H1 (cell line): ENCODE measurements at regions not wholly inside any gene's neighbourhood (a gene's known extent, or its start where the extent isn't known, plus 50 kb on each side); places are given as distances from the start of the nearest gene placed in this dataset.

Experiments used
- CTCF ChIA-PET: fragments of 300-600 bp; sonication (Branson Sonifier 250); formaldehyde crosslinking; loops from one replicate; lab custom pipeline; 2021; ENCODE audit not compliant: partially characterized antibody; lab: Charles Lee
- POLR2A ChIA-PET: fragments of 300-600 bp; sonication (Branson Sonifier 250); formaldehyde crosslinking; loops from one replicate; lab custom pipeline; 2021; ENCODE audit warnings: inconsistent platforms; ENCODE audit not compliant: partially characterized antibody; lab: Charles Lee
- DNase-seq, 2 experiments: peaks; one replicate each; pipeline versions ENCODE4 v3.0.0 to v3.0.0-alpha.2; 2010 to 2022; ENCODE audit warnings: low spot score in 2 of 2, low read depth in 1 of 2, mixed read lengths in 1 of 2
- FAIRE-seq: peaks from 2 replicates; lab custom pipeline; 2011; peaks lifted over from hg19 to GRCh38; lab: Jason Lieb, UNC
- H2AFZ ChIP-seq: 2 replicates; pipeline ENCODE4 v1.8.1; 2012; ENCODE audit warnings: low read length, inconsistent platforms
- H2AK5ac ChIP-seq: 2 replicates; pipeline ENCODE4 v1.6.1; 2013; ENCODE audit warnings: low read depth, low read length
- H2BK120ac ChIP-seq: replicated peaks from 2 replicates; pipeline ENCODE3; 2013; ENCODE audit warnings: low read depth, low read length, inconsistent platforms
- H2BK12ac ChIP-seq: 2 replicates; pipeline ENCODE4 v1.6.1; 2013; ENCODE audit warnings: low read depth, low read length
- H2BK15ac ChIP-seq: 2 replicates; pipeline ENCODE4 v1.6.1; 2013; ENCODE audit warnings: low read length
- H2BK20ac ChIP-seq: 2 replicates; pipeline ENCODE4 v1.6.1; 2013; ENCODE audit warnings: low read length
- H2BK5ac ChIP-seq: 2 replicates; pipeline ENCODE4 v1.6.1; 2013; ENCODE audit warnings: low read depth, low read length
- H3K14ac ChIP-seq: 2 replicates; pipeline ENCODE4 v1.6.1; 2013; ENCODE audit warnings: inconsistent platforms; ENCODE audit not compliant: insufficient read length
- H3K18ac ChIP-seq: 2 replicates; pipeline ENCODE4 v1.6.1; 2013; ENCODE audit warnings: low read length; ENCODE audit errors: extremely low read depth
- H3K23ac ChIP-seq: 2 replicates; pipeline ENCODE4 v1.6.1; 2013; ENCODE audit warnings: inconsistent platforms; ENCODE audit not compliant: insufficient read length
- H3K23me2 ChIP-seq: 2 replicates; pipeline ENCODE4 v1.6.1; 2013; ENCODE audit warnings: low read depth, low read length
- H3K27ac ChIP-seq: 2 replicates; pipeline ENCODE4 v1.6.1; 2011; ENCODE audit warnings: low read depth, low read length, inconsistent platforms
- H3K27me3 ChIP-seq, 4 experiments: replicated peaks in 1 of 4; 1 replicate in 1 of 4; 2 replicates in 3 of 4; pipeline versions ENCODE4 v1.6.1 to v1.8.1; 2011 to 2013; ENCODE audit warnings: low read length in 3 of 4, mild to moderate bottlenecking in 3 of 4, inconsistent platforms in 2 of 4, mixed read lengths in 2 of 4, moderate library complexity in 1 of 4; ENCODE audit not compliant: control insufficient read depth in 3 of 4, insufficient read depth in 3 of 4; ENCODE audit errors: extremely low read depth in 1 of 4
- H3K36me3 ChIP-seq, 4 experiments: 2 replicates each; pipeline versions ENCODE4 v1.6.1 to v1.8.1; 2011 to 2013; ENCODE audit warnings: mild to moderate bottlenecking in 4 of 4, low read length in 3 of 4, moderate library complexity in 2 of 4, control low read depth in 1 of 4, inconsistent platforms in 1 of 4; ENCODE audit not compliant: insufficient read depth in 4 of 4, control insufficient read depth in 2 of 4
- H3K4ac ChIP-seq: replicated peaks from 2 replicates; pipeline ENCODE3; 2013; ENCODE audit warnings: low read length, low read depth, mixed read lengths, inconsistent platforms; ENCODE audit not compliant: insufficient read length
- H3K4me1 ChIP-seq, 4 experiments: replicated peaks in 1 of 4; 1 replicate in 1 of 4; 2 replicates in 3 of 4; pipeline versions ENCODE4 v1.6.1 to v1.8.1; 2011 to 2013; ENCODE audit warnings: low read length in 3 of 4, inconsistent platforms in 2 of 4, mixed read lengths in 1 of 4; ENCODE audit not compliant: insufficient read depth in 4 of 4, control insufficient read depth in 3 of 4
- H3K4me2 ChIP-seq, 2 experiments: 2 replicates each; pipeline versions ENCODE4 v1.6.1 to v1.8.1; 2011 to 2013; ENCODE audit warnings: low read depth in 2 of 2, low read length in 2 of 2, control low read depth in 1 of 2, inconsistent platforms in 1 of 2, mild to moderate bottlenecking in 1 of 2; ENCODE audit not compliant: insufficient read depth in 1 of 2
- H3K4me3 ChIP-seq, 4 experiments: fragments of 200-600, 300-600 bp in 1 of 4; sonication (generic), shearing (Covaris generic), sonication (Bioruptor Twin) in 1 of 4; 2 replicates each; pipeline versions ENCODE4 v1.5.1 to v1.8.1; 2011 to 2016; ENCODE audit warnings: low read length in 4 of 4, low read depth in 3 of 4, control low read depth in 2 of 4, inconsistent platforms in 2 of 4, mild to moderate bottlenecking in 2 of 4, mixed read lengths in 1 of 4, moderate library complexity in 1 of 4; ENCODE audit not compliant: insufficient read depth in 2 of 4; ENCODE audit errors: extremely low read depth in 1 of 4
- H3K56ac ChIP-seq: replicated peaks from 2 replicates; pipeline ENCODE3; 2013; ENCODE audit warnings: low read depth, mild to moderate bottlenecking, mixed read lengths, low read length, inconsistent platforms; ENCODE audit not compliant: insufficient read length
- H3K79me1 ChIP-seq: 2 replicates; pipeline ENCODE4 v1.6.1; 2013; ENCODE audit warnings: low read depth, low read length, control low read depth
- H3K79me2 ChIP-seq, 2 experiments: 2 replicates each; pipeline versions ENCODE4 v1.6.1 to v1.8.1; 2012 to 2013; ENCODE audit warnings: low read length in 2 of 2, mild to moderate bottlenecking in 2 of 2, inconsistent platforms in 1 of 2; ENCODE audit not compliant: insufficient read depth in 2 of 2, control insufficient read depth in 1 of 2
- H3K9ac ChIP-seq, 4 experiments: replicated peaks in 1 of 4; 1 replicate in 1 of 4; 2 replicates in 3 of 4; pipeline versions ENCODE4 v1.6.1 to v1.8.1; 2011 to 2013; ENCODE audit warnings: low read depth in 3 of 4, low read length in 3 of 4, control low read depth in 2 of 4, mild to moderate bottlenecking in 2 of 4, moderate library complexity in 2 of 4, inconsistent platforms in 1 of 4; ENCODE audit errors: extremely low read depth in 1 of 4
- H3K9me3 ChIP-seq, 2 experiments: 2 replicates each; pipeline versions ENCODE4 v1.6.1 to v1.8.1; 2012 to 2013; ENCODE audit warnings: mild to moderate bottlenecking in 2 of 2, moderate library complexity in 2 of 2, control low read depth in 1 of 2, inconsistent platforms in 1 of 2, low read depth in 1 of 2, low read length in 1 of 2, mixed read lengths in 1 of 2; ENCODE audit not compliant: insufficient read depth in 2 of 2
- H4K20me1 ChIP-seq, 2 experiments: replicated peaks in 1 of 2; 2 replicates each; pipeline versions ENCODE3 to v1.8.1; 2011 to 2013; ENCODE audit warnings: inconsistent platforms in 2 of 2, low read length in 2 of 2, mild to moderate bottlenecking in 1 of 2; ENCODE audit not compliant: insufficient read depth in 2 of 2, control insufficient read depth in 1 of 2
- H4K5ac ChIP-seq: 2 replicates; pipeline ENCODE4 v1.6.1; 2013; ENCODE audit warnings: low read length, low read depth, mixed read lengths, inconsistent platforms; ENCODE audit not compliant: insufficient read length
- H4K8ac ChIP-seq: 2 replicates; pipeline ENCODE4 v1.8.0; 2013; ENCODE audit warnings: mild to moderate bottlenecking, moderate library complexity, low read length, inconsistent platforms; ENCODE audit not compliant: insufficient read depth; ENCODE audit errors: extremely low read depth
- H4K91ac ChIP-seq: replicated peaks from 2 replicates; pipeline ENCODE3; 2013; ENCODE audit warnings: low read length, mixed read lengths, inconsistent platforms; ENCODE audit not compliant: insufficient read length
- BRCA1 ChIP-seq: IDR thresholded peaks from 2 replicates; pipeline ENCODE4 v1.6.1; 2012; ENCODE audit warnings: low read depth, low read length, improper control_type of control experiment
- CBX8 ChIP-seq: fragments of 300-800, 300-1000 bp; sonication (generic); IDR thresholded peaks from 2 replicates; pipeline ENCODE4 v1.7.1; 2016; ENCODE audit warnings: low read depth, low read length, borderline replicate concordance
- CTBP2 ChIP-seq: IDR thresholded peaks from 2 replicates; pipeline ENCODE4 v1.7.0; 2011; ENCODE audit warnings: borderline replicate concordance, mild to moderate bottlenecking, moderate library complexity, mixed read lengths, low read length; ENCODE audit not compliant: insufficient read depth, insufficient read length
- GTF2F1 ChIP-seq: IDR thresholded peaks from 2 replicates; pipeline ENCODE4 v1.6.1; 2012; ENCODE audit warnings: low read depth, low read length, improper control_type of control experiment, borderline replicate concordance
- JUN ChIP-seq: IDR thresholded peaks from 2 replicates; pipeline ENCODE4 v1.6.1; 2011; ENCODE audit warnings: low read depth, mild to moderate bottlenecking, improper control_type of control experiment, low read length
- RBBP5 ChIP-seq: IDR thresholded peaks from 2 replicates; pipeline ENCODE4 v1.7.1; 2012; ENCODE audit warnings: low read depth, mild to moderate bottlenecking, inconsistent platforms, low read length, moderate library complexity, borderline replicate concordance
- RNF2 ChIP-seq: fragments of 200-900, 300-1000 bp; sonication (generic); IDR thresholded peaks from 2 replicates; pipeline ENCODE4 v1.7.1; 2016; ENCODE audit warnings: borderline replicate concordance, low read depth, mild to moderate bottlenecking, antibody characterized with exemption, low read length; ENCODE audit not compliant: poor library complexity, severe bottlenecking; ENCODE audit errors: missing control alignments
- SIN3A ChIP-seq, 2 experiments: IDR thresholded peaks in 1 of 2; conservative IDR thresholded peaks in 1 of 2; 2 replicates each; pipeline ENCODE4 v1.6.1; 2011 to 2012; ENCODE audit warnings: low read length in 2 of 2, improper control_type of control experiment in 1 of 2, low read depth in 1 of 2, mild to moderate bottlenecking in 1 of 2
- TAF7 ChIP-seq: optimal IDR thresholded peaks from 2 replicates; pipeline ENCODE3; 2011; ENCODE audit warnings: low read depth, mild to moderate bottlenecking, inconsistent platforms, low read length, moderate library complexity, borderline replicate concordance
- USF2 ChIP-seq: IDR thresholded peaks from 2 replicates; pipeline ENCODE4 v1.6.1; 2011; ENCODE audit warnings: low read length, improper control_type of control experiment
- ZNF274 ChIP-seq: IDR thresholded peaks from 2 replicates; pipeline ENCODE4 v1.7.0; 2012; ENCODE audit warnings: low read length, borderline replicate concordance; ENCODE audit errors: extremely low read depth
- WGBS, 2 experiments: shearing (Covaris generic) in 1 of 2; methylation state at CpG; one replicate each; pipeline versions ENCODE4 v1.1.6 to v1.1.7; 2013 to 2015; ENCODE audit warnings: low lambda C conversion rate in 2 of 2, mixed read lengths in 2 of 2, inconsistent platforms in 1 of 2, low coverage in 1 of 2, missing lambda C conversion rate in 1 of 2; ENCODE audit not compliant: insufficient replicate concordance in 2 of 2, insufficient coverage in 1 of 2, insufficient read length in 1 of 2; ENCODE audit errors: extremely low coverage in 1 of 2, missing lambda C conversion rate in 1 of 2; 5-methylcytosine and 5-hydroxymethylcytosine counted together
- TF ChIP-seq, protein P1 (sequence below): IDR thresholded peaks from 2 replicates; pipeline ENCODE4 v1.6.1; 2012; ENCODE audit warnings: inconsistent platforms

DNA sequence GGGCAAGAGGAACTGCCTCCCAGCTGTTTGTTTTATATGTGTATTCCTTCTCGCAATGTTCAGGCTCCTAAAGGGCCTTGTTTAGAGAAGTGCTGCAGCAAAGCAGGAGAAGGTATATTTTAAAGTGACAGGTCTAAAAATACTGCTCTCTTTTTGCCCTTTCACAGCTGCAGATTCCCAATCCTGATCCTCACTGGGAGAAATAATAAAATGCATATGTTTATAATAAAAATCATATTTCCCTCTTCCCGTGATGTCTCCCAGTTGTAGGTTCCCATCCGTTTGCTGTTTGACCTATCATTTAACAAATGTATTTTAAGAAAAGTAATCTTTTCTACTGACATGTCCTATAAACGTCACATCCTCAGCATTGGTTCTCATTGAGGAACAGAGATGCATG, 62.7 kb upstream of the GPC4 start:
- 89% methylated on average over 4 of the region's 4 CpGs; no CpG with 5 or more reads in 1 of the 2 experiments for WGBS, 2 experiments
- H3K4me1 ChIP-seq = no peaks in the 10 kb centered on the region
- TF ChIP-seq CTBP2 (no peak), GTF2F1 (no peak), BRCA1 (no peak), RBBP5 (no peak), SIN3A (conservative IDR thresholded peaks at IDR 0.05 in 1 of 2, IDR thresholded peaks at IDR 0.05 in 1 of 2; ENCODE audit: low read depth in 1 of 2, low read length in 2 of 2) (no peak), TAF7 (no peak), CBX8 (no peak), RNF2 (no peak), USF2 (no peak), ZNF274 (no peak), JUN (no peak)
- TF ChIP-seq, protein P1, sequence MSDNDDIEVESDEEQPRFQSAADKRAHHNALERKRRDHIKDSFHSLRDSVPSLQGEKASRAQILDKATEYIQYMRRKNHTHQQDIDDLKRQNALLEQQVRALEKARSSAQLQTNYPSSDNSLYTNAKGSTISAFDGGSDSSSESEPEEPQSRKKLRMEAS = no peak

More for the DNA sequence above, 62.7 kb upstream of the GPC4 start:
- Histone ChIP-seq H4K8ac (no peak overlapping the region), H3K56ac (no peak overlapping the region), H2BK120ac (no peak overlapping the region), H3K9me3 (no peaks in the 10 kb centered on the region), H3K14ac (no peak overlapping the region), H3K79me2 (no peaks in the 10 kb centered on the region), H2AFZ (no peak overlapping the region), H3K27me3 (no peaks in the 10 kb centered on the region), H2BK20ac (no peak overlapping the region), H3K36me3 (no peaks in the 10 kb centered on the region), H2BK12ac (no peak overlapping the region), H3K4me3 (no peak overlapping the region), H4K5ac (no peak overlapping the region), H2AK5ac (no peak overlapping the region), H3K79me1 (no peaks in the 10 kb centered on the region), H2BK15ac (no peak overlapping the region), H4K20me1 (no peaks in the 10 kb centered on the region), H2BK5ac (no peak overlapping the region), H3K9ac (no peak overlapping the region), H4K91ac (no peak overlapping the region), H3K27ac (no peak overlapping the region), H3K4ac (no peak overlapping the region), H3K4me2 (no peak overlapping the region), H3K23ac (no peak overlapping the region), H3K18ac (no peak overlapping the region), H3K23me2 (no peaks in the 10 kb centered on the region)
- DNase-seq (no peak), FAIRE-seq (no peak)
- ChIA-PET CTCF (interaction anchor here (1.6 kb wide), 1 partner anchor 10 kb away, joined by 3 read pairs; no protein-coding TSS in a partner anchor), POLR2A (interaction anchor here (0.9 kb wide), 1 partner anchor 12 kb away, joined by 3 read pairs; no protein-coding TSS in a partner anchor)
